CD14-positive monocyte (primary cell): ENCODE measurements at regions not wholly inside any gene's neighbourhood (a gene's known extent, or its start where the extent isn't known, plus 50 kb on each side); places are given as distances from the start of the nearest gene placed in this dataset.

Experiments
- DNase-seq, 3 donors: peaks; one replicate each; pipeline ENCODE4 v3.0.0-alpha.2; 2011 to 2022
- H2AFZ ChIP-seq: 2 replicates; pipeline ENCODE4 v1.6.0; 2012; ENCODE audit warnings: mild to moderate bottlenecking, low read depth, low read length, inconsistent platforms; ENCODE audit not compliant: insufficient read depth, poor library complexity, severe bottlenecking
- H3K27ac ChIP-seq, 2 donors: 1 replicate in 1 of 2; 2 replicates in 1 of 2; pipeline ENCODE4 v1.5.1; 2012 to 2013; ENCODE audit warnings: low read length in 2 of 2, control low read depth in 1 of 2, inconsistent platforms in 1 of 2, low read depth in 1 of 2, mild to moderate bottlenecking in 1 of 2
- H3K27me3 ChIP-seq, 2 donors: one replicate each; pipeline versions ENCODE4 v1.6.0 to v1.6.1; 2011 to 2013; ENCODE audit warnings: low read length in 2 of 2; ENCODE audit not compliant: control insufficient read depth in 2 of 2, insufficient read depth in 2 of 2
- H3K36me3 ChIP-seq, 2 donors: replicated peaks in 1 of 2; 1 replicate in 1 of 2; 2 replicates in 1 of 2; pipeline versions ENCODE4 v1.5.1 to v1.6.1; 2012 to 2013; ENCODE audit warnings: low read length in 2 of 2, control low read depth in 1 of 2, inconsistent platforms in 1 of 2, mild to moderate bottlenecking in 1 of 2; ENCODE audit not compliant: insufficient read depth in 2 of 2, control insufficient read depth in 1 of 2
- H3K4me1 ChIP-seq, 2 donors: 1 replicate in 1 of 2; 2 replicates in 1 of 2; pipeline versions ENCODE4 v1.5.1 to v1.6.1; 2012 to 2013; ENCODE audit warnings: low read length in 2 of 2, control low read depth in 1 of 2, inconsistent platforms in 1 of 2, mild to moderate bottlenecking in 1 of 2, moderate library complexity in 1 of 2; ENCODE audit not compliant: insufficient read depth in 2 of 2, control insufficient read depth in 1 of 2
- H3K4me2 ChIP-seq: replicated peaks from 2 replicates; pipeline ENCODE3; 2012; ENCODE audit warnings: low read length, moderate library complexity, mild to moderate bottlenecking; ENCODE audit not compliant: poor library complexity, severe bottlenecking; ENCODE audit errors: extremely low read depth
- H3K4me3 ChIP-seq, 3 experiments: fragments of 200-600 bp in 1 of 3; sonication (generic) in 1 of 3; replicated peaks in 1 of 3; 1 replicate in 2 of 3; 2 replicates in 1 of 3; pipeline ENCODE4 v1.5.1; 2011 to 2013; ENCODE audit warnings: low read length in 3 of 3, mild to moderate bottlenecking in 3 of 3, control low read depth in 2 of 3, low read depth in 2 of 3, inconsistent platforms in 1 of 3, moderate library complexity in 1 of 3
- H3K79me2 ChIP-seq: 2 replicates; pipeline ENCODE4 v1.6.0; 2012; ENCODE audit warnings: mild to moderate bottlenecking, control low read depth, inconsistent platforms, low read length, moderate library complexity; ENCODE audit not compliant: insufficient read depth
- H3K9ac ChIP-seq: 2 replicates; pipeline ENCODE4 v1.6.0; 2017; ENCODE audit warnings: low read length, mild to moderate bottlenecking; ENCODE audit not compliant: insufficient read depth, poor library complexity, severe bottlenecking
- H3K9me3 ChIP-seq, 2 donors: replicated peaks in 1 of 2; 1 replicate in 1 of 2; 2 replicates in 1 of 2; pipeline versions ENCODE4 v1.5.1 to v1.6.1; 2012 to 2013; ENCODE audit warnings: low read length in 2 of 2, control low read depth in 1 of 2; ENCODE audit not compliant: control insufficient read depth in 1 of 2, insufficient read depth in 1 of 2
- H4K20me1 ChIP-seq: 2 replicates; pipeline ENCODE4 v1.6.0; 2012; ENCODE audit warnings: mild to moderate bottlenecking, low read length, control low read depth, moderate library complexity; ENCODE audit not compliant: insufficient read depth
- H3K27ac Mint-ChIP-seq, 7 donors: one replicate each; pipeline ENCODE4 v1.8.0; 2020; ENCODE audit warnings: mild to moderate bottlenecking in 7 of 7, mixed read lengths in 7 of 7, moderate library complexity in 6 of 7, inconsistent platforms in 2 of 7
- H3K27me3 Mint-ChIP-seq, 3 donors: one replicate each; pipeline ENCODE4 v1.8.0; 2021 to 2022; ENCODE audit warnings: low read depth in 3 of 3, mild to moderate bottlenecking in 3 of 3, mixed read lengths in 3 of 3, moderate library complexity in 3 of 3, inconsistent platforms in 1 of 3
- H3K36me3 Mint-ChIP-seq, 2 donors: one replicate each; pipeline ENCODE4 v1.8.0; 2020; ENCODE audit warnings: mixed read lengths in 2 of 2, inconsistent platforms in 1 of 2, mild to moderate bottlenecking in 1 of 2
- H3K4me1 Mint-ChIP-seq: one replicate; pipeline ENCODE4 v1.8.0; 2020; ENCODE audit warnings: mild to moderate bottlenecking, mixed read lengths
- H3K4me3 Mint-ChIP-seq, 2 donors: one replicate each; pipeline ENCODE4 v1.8.0; 2020; ENCODE audit warnings: mild to moderate bottlenecking in 2 of 2, mixed read lengths in 2 of 2, moderate library complexity in 1 of 2
- H3K9me3 Mint-ChIP-seq, 7 donors: one replicate each; pipeline ENCODE4 v1.8.0; 2020 to 2022; ENCODE audit warnings: mixed read lengths in 7 of 7, mild to moderate bottlenecking in 6 of 7, moderate library complexity in 6 of 7, inconsistent platforms in 2 of 7
- CTCF ChIP-seq: fragments of 200-600 bp; IDR thresholded peaks from one replicate; pipeline ENCODE4 v1.8.0; 2022; ENCODE audit warnings: antibody characterized with exemption, mild to moderate bottlenecking
- WGBS: methylation state at CpG from one replicate; pipeline ENCODE4 v1.1.5; 2013; ENCODE audit warnings: missing lambda C conversion rate; ENCODE audit not compliant: insufficient coverage; 5-methylcytosine and 5-hydroxymethylcytosine counted together
- intact Hi-C, 2 donors: fragments of 100-400 bp; cut with micrococcal nuclease; formaldehyde crosslinking; loops; one replicate each; pipeline versions ENCODE4 v1.15.0 to v1.15.1; 2023

DNA sequence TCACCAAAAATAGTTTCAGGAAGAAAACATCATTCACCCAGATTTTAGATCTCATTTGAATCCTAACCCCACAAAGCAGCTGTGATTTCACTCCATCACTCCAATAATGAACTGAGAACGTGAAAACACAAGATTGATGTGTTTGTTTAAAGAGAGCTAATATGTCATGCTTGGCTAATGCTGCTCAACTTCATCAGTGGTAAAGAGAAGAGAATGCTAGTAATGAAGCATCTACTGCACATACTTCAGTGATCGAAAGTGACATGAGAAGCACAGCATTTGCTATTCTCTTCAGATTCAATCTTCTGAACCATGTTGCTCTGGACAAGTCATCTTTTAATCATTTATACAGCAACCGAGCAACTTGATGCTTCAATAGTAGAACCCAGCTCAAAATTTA, 874.7 kb downstream of the EFNA5 start:
- H4K20me1 ChIP-seq = no peaks in the 10 kb centered on the region
- DNase-seq = no peak
- no peaks in the 10 kb centered on the region for H3K27me3 Mint-ChIP-seq
- peaks cover 0 to 3% (median 0%) of the 10 kb centered on the region in 7 donors for H3K9me3 Mint-ChIP-seq
- intact Hi-C loops = no loop called here
- H3K4me1 ChIP-seq = no peaks in the 10 kb centered on the region
- no peak overlapping the region for H3K4me3 Mint-ChIP-seq
- H3K4me3 ChIP-seq = no peak overlapping the region
- H3K36me3 ChIP-seq = no peaks in the 10 kb centered on the region
- no peak overlapping the region for H2AFZ ChIP-seq
- no peaks in the 10 kb centered on the region for H3K9me3 ChIP-seq
- H3K79me2 ChIP-seq = no peaks in the 10 kb centered on the region
- H3K27me3 ChIP-seq = no peaks in the 10 kb centered on the region
- no peak overlapping the region for H3K27ac ChIP-seq
- TF ChIP-seq CTCF = no peak
- no peak overlapping the region for H3K9ac ChIP-seq
- no peaks in the 10 kb centered on the region for H3K36me3 Mint-ChIP-seq
- H3K4me1 Mint-ChIP-seq = no peaks in the 10 kb centered on the region
- H3K27ac Mint-ChIP-seq = no peak overlapping the region
- H3K4me2 ChIP-seq = no peak overlapping the region
- 86% methylated on average over 1 of the region's 3 CpGs for WGBS

GRCh38 chr5:106784846-106785245, 885.9 kb downstream of the EFNA5 start:
- no CpG with 5 or more reads among the region's 1 CpG for WGBS
- intact Hi-C loops = no loop called here

More at GRCh38 chr5:106784846-106785245, 885.9 kb downstream of the EFNA5 start:
- Mint-ChIP-seq H3K36me3 (no peaks in the 10 kb centered on the region), H3K4me1 (peaks cover 8% of the 10 kb centered on the region), H3K9me3 (peaks cover 5 to 19% (median 9%) of the 10 kb centered on the region in 7 donors), H3K4me3 (no peak overlapping the region), H3K27ac (no peak overlapping the region), H3K27me3 (no peaks in the 10 kb centered on the region)
- Histone ChIP-seq H3K79me2 (no peaks in the 10 kb centered on the region), H3K4me1 (no peaks in the 10 kb centered on the region), H3K9ac (no peak overlapping the region), H2AFZ (no peak overlapping the region), H3K4me2 (no peak overlapping the region), H3K4me3 (no peak overlapping the region), H3K27ac (no peak overlapping the region), H3K36me3 (no peaks in the 10 kb centered on the region), H3K9me3 (no peaks in the 10 kb centered on the region), H4K20me1 (no peaks in the 10 kb centered on the region), H3K27me3 (no peaks in the 10 kb centered on the region)
- no peak for DNase-seq
- no peak for TF ChIP-seq CTCF
